Mucosa of descending colon (tissue), 3 donors: ENCODE measurements at regions not wholly inside any gene's neighbourhood (a gene's known extent, or its start where the extent isn't known, plus 50 kb on each side); places are given as distances from the start of the nearest gene placed in this dataset.

Experiments
- ATAC-seq: fragments of 200-7000 bp; cut with Tn5 transposase; one replicate; pipeline ENCODE4 v1.9.1; 2020; ENCODE audit warnings: mild to moderate bottlenecking, moderate library complexity
- DNase-seq, 3 donors: peaks; one replicate each; pipeline ENCODE4 v3.0.0-alpha.2; 2020
- H3K36me3 ChIP-seq: fragments of 200-600 bp; one replicate; pipeline ENCODE4 v1.8.0; 2021; ENCODE audit warnings: low read depth, mild to moderate bottlenecking
- H3K4me1 ChIP-seq: fragments of 200-600 bp; one replicate; pipeline ENCODE4 v1.8.0; 2021; ENCODE audit warnings: low read depth, mild to moderate bottlenecking
- H3K4me3 ChIP-seq: fragments of 200-600 bp; one replicate; pipeline ENCODE4 v1.8.0; 2021; ENCODE audit warnings: mild to moderate bottlenecking
- H3K9me3 ChIP-seq: fragments of 200-600 bp; one replicate; pipeline ENCODE4 v1.8.0; 2021; ENCODE audit warnings: mild to moderate bottlenecking
- CTCF ChIP-seq: fragments of 200-600 bp; IDR thresholded peaks from one replicate; pipeline ENCODE4 v1.8.0; 2022; ENCODE audit warnings: antibody characterized with exemption, mild to moderate bottlenecking
- intact Hi-C, 2 donors: fragments of 100-400 bp; cut with DNase I in 1 of 2; cut with micrococcal nuclease in 1 of 2; formaldehyde crosslinking; loops; one replicate each; pipeline versions ENCODE4 v1.11.0 to v1.11.1; 2022; cut with DNase I, micrococcal nuclease
- donor health status: DM: no; HTN: no; CAD: no; lungs with moderate emphysema.
- donor health status: DM: no; HTN: no; CAD: no.
- donor health status: DM: no; HTN: yes; CAD: no.

GRCh38 chr1:193419295-193419694 is 232.9 kb upstream of the B3GALT2 start:
- Histone ChIP-seq H3K4me3 (no peak overlapping the region), H3K9me3 (no peaks in the 10 kb centered on the region), H3K4me1 (peaks cover 3% of the 10 kb centered on the region), H3K36me3 (no peaks in the 10 kb centered on the region)
- DNase-seq (no peak), ATAC-seq (no peak)
- TF ChIP-seq CTCF: no peak
- intact Hi-C loops: no loop called here

DNA sequence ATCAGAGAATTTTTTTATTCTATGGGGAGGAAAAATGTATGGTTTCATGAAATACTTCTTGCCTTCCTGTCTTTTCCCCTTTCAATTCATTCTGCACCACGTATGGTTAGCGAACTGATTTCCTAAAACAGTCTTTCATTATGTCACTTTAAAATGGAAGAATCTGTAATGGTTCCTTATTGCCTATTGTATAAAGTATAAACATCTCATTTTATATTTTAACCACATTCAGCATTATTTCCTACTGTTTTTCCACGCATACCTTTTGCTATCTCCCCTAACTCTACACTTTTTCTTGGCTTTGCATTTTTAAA is 232.3 kb upstream of the B3GALT2 start:
- H3K9me3 ChIP-seq: no peaks in the 10 kb centered on the region
- no peak for TF ChIP-seq CTCF
- no peak for DNase-seq
- intact Hi-C loops: no loop called here
- H3K4me1 ChIP-seq: peaks cover 3% of the 10 kb centered on the region
- no peak overlapping the region for H3K4me3 ChIP-seq
- H3K36me3 ChIP-seq: no peaks in the 10 kb centered on the region
- ATAC-seq: no peak

- peak; percentile 89 for ATAC-seq
- TF ChIP-seq CTCF: no peak
- Histone ChIP-seq H3K4me1 (peaks cover 3% of the 10 kb centered on the region), H3K36me3 (no peaks in the 10 kb centered on the region), H3K9me3 (no peaks in the 10 kb centered on the region), H3K4me3 (no peak overlapping the region)
- intact Hi-C loops: no loop called here
- peak in 1 of 3 donors; percentile 22 for DNase-seq
These were observed 231.7 kb upstream of the B3GALT2 start for GRCh38 chr1:193417945-193418744.

DNA sequence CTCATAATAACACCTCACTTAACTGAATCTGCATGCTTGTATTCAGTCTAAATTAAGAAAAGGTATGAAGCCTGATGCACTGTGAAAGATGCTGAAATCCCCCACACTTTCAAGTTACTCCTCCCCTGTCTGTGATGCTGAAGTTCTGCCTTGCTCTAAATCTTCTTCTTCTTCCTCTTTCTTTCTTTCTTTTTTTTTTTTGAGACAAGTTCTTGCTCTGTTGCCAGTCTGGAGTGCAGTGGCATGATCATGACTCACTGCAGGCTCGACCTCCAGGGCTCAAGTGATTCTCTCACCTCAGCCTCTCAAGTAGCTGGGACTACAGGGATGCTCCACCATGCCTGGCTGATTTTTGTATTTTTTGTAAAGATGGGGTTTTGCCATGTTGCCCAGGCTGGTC is 231.0 kb upstream of the B3GALT2 start:
- no peaks in the 10 kb centered on the region for H3K36me3 ChIP-seq
- ATAC-seq: peak; percentile 17
- intact Hi-C loops: no loop called here
- no peak for DNase-seq
- H3K4me1 ChIP-seq: peaks cover 3% of the 10 kb centered on the region
- no peak for TF ChIP-seq CTCF
- no peak overlapping the region for H3K4me3 ChIP-seq
- H3K9me3 ChIP-seq: no peaks in the 10 kb centered on the region

DNA sequence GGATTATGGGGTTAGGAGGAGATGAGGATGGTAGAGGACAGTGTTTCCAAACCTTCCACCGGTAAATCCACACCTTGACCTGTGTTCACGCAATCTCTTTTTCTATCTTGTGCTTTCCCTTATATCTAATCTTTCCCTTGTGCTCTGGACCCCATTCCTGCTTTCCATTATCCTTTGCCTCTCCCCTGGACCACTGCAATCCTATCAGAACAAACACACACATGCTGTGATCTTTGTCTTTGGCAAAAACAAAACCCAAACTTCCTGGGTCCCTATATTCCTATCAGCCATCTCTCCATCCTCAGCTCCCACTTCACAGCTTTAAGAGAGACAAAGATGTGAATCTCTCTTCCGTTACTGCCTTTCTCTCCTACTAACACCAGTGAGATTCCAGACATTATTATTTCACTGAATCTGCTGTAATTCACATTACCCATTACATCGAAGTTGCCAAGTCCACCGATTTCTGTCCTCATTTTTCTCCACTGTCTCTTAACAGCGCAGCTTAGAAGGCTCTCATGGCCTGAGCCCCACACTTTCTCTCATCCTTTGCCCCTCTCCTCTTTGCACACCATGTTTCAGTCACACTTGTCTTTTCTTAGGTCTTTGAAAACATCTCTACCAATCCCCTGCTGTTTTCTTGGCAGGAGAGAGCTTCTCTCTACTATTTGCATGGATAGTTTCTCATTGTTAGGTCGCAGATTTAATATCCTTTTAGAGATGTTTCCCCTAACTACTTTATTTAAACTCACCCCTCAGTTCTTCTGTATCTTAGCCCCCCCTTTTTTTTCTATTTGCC is 230.0 kb upstream of the B3GALT2 start:
- no peaks in the 10 kb centered on the region for H3K36me3 ChIP-seq
- DNase-seq: no peak
- TF ChIP-seq CTCF: no peak
- no peaks in the 10 kb centered on the region for H3K9me3 ChIP-seq
- peaks cover 3% of the 10 kb centered on the region for H3K4me1 ChIP-seq
- ATAC-seq: no peak
- H3K4me3 ChIP-seq: no peak overlapping the region
- intact Hi-C loops: no loop called here
